ENCODE measurements at regions not wholly inside any gene's neighbourhood (a gene's known extent, or its start where the extent isn't known, plus 50 kb on each side); places are given as distances from the start of the nearest gene placed in this dataset.

- DNase-seq (ENCODE audit: low spot score), result no peak
- POLR2A ChIA-PET (ENCODE audit: low non-redundant PET), result no interaction called here
- TF ChIP-seq CTCF (conservative IDR thresholded peaks at IDR 0.05; ENCODE audit: low read depth), result no peak
- CTCF ChIA-PET, result no interaction called here
- no peak overlapping the region for H3K27ac ChIP-seq
Measured at GRCh38 chr6:131391116-131391515, 181.9 kb upstream of the ARG1 start.

- ChIA-PET CTCF (no interaction called here), POLR2A (ENCODE audit: low non-redundant PET) (no interaction called here)
- no peak overlapping the region for H3K27ac ChIP-seq
- no peak for DNase-seq (ENCODE audit: low spot score)
- TF ChIP-seq CTCF (conservative IDR thresholded peaks at IDR 0.05; ENCODE audit: low read depth), result no peak
Measured at GRCh38 chr6:131393433-131393832, 179.6 kb upstream of the ARG1 start.

- TF ChIP-seq CTCF (conservative IDR thresholded peaks at IDR 0.05; ENCODE audit: low read depth), result no peak
- CTCF ChIA-PET, result no interaction called here
- POLR2A ChIA-PET (ENCODE audit: low non-redundant PET), result no interaction called here
- H3K27ac ChIP-seq, result no peak overlapping the region
- no peak for DNase-seq (ENCODE audit: low spot score)
Measured at GRCh38 chr6:131394768-131395432, 178.1 kb upstream of the ARG1 start.

GRCh38 chr6:131398176-131398575 is 174.8 kb upstream of the ARG1 start:
- ChIA-PET CTCF (no interaction called here), POLR2A (ENCODE audit: low non-redundant PET) (no interaction called here)
- H3K27ac ChIP-seq, result no peak overlapping the region
- TF ChIP-seq CTCF (conservative IDR thresholded peaks at IDR 0.05; ENCODE audit: low read depth), result no peak
- no peak for DNase-seq (ENCODE audit: low spot score)

- POLR2A ChIA-PET (ENCODE audit: low non-redundant PET), result no interaction called here
- DNase-seq (ENCODE audit: low spot score), result no peak
- H3K27ac ChIP-seq, result no peak overlapping the region
- TF ChIP-seq CTCF (conservative IDR thresholded peaks at IDR 0.05; ENCODE audit: low read depth), result no peak
- CTCF ChIA-PET, result no interaction called here
Measured at GRCh38 chr6:131399433-131399832, 173.6 kb upstream of the ARG1 start.

GRCh38 chr6:131400054-131400778 is 172.8 kb upstream of the ARG1 start:
- TF ChIP-seq CTCF (conservative IDR thresholded peaks at IDR 0.05; ENCODE audit: low read depth), result no peak
- no peak overlapping the region for H3K27ac ChIP-seq
- DNase-seq (ENCODE audit: low spot score), result peak; percentile 45
- ChIA-PET POLR2A (ENCODE audit: low non-redundant PET) (no interaction called here), CTCF (no interaction called here)
